ENCODE measurements at regions not wholly inside any gene's neighbourhood (a gene's known extent, or its start where the extent isn't known, plus 50 kb on each side); places are given as distances from the start of the nearest gene placed in this dataset.
"Not testable (repeated sequence)": the region's sequence is repeated elsewhere in the genome, so short reads cannot be mapped to it uniquely, and the experiment has no call there.

GRCh38 chr12:111234491-111234890 is 134.4 kb downstream of the PHETA1 start:
- not testable (repeated sequence) for H3K27ac ChIP-seq (ENCODE audit: low read depth, low read length); H2AFZ ChIP-seq (ENCODE audit: low read length, unreplicated experiment); H3K4me3 ChIP-seq (ENCODE audit: low read depth, low read length); H3K36me3 ChIP-seq (ENCODE audit: insufficient read depth, low read length); H3K4me1 ChIP-seq (ENCODE audit: control insufficient read depth, insufficient read depth, low read length, unreplicated experiment); H3K79me2 ChIP-seq (ENCODE audit: control insufficient read depth, insufficient read depth, low read length, unreplicated experiment)
- H3K27me3 ChIP-seq (ENCODE audit: insufficient read depth, low read length): peaks cover 78% of the 10 kb centered on the region

GRCh38 chr12:111233786-111234185 is 135.1 kb downstream of the PHETA1 start:
- Histone ChIP-seq H2AFZ (ENCODE audit: low read length, unreplicated experiment) (no peak overlapping the region), H3K4me3 (ENCODE audit: low read depth, low read length) (no peak overlapping the region), H3K36me3 (ENCODE audit: insufficient read depth, low read length) (no peaks in the 10 kb centered on the region), H3K27ac (ENCODE audit: low read depth, low read length) (no peak overlapping the region), H3K79me2 (ENCODE audit: control insufficient read depth, insufficient read depth, low read length, unreplicated experiment) (no peaks in the 10 kb centered on the region), H3K4me1 (ENCODE audit: control insufficient read depth, insufficient read depth, low read length, unreplicated experiment) (no peaks in the 10 kb centered on the region), H3K27me3 (ENCODE audit: insufficient read depth, low read length) (peaks cover 71% of the 10 kb centered on the region)

- Histone ChIP-seq H3K4me3 (ENCODE audit: low read depth, low read length) (no peak overlapping the region), H3K4me1 (ENCODE audit: control insufficient read depth, insufficient read depth, low read length, unreplicated experiment) (no peaks in the 10 kb centered on the region), H2AFZ (ENCODE audit: low read length, unreplicated experiment) (no peak overlapping the region), H3K27ac (ENCODE audit: low read depth, low read length) (no peak overlapping the region), H3K27me3 (ENCODE audit: insufficient read depth, low read length) (peaks cover 63% of the 10 kb centered on the region), H3K79me2 (ENCODE audit: control insufficient read depth, insufficient read depth, low read length, unreplicated experiment) (no peaks in the 10 kb centered on the region), H3K36me3 (ENCODE audit: insufficient read depth, low read length) (no peaks in the 10 kb centered on the region)
Measured at GRCh38 chr12:111230649-111231048, 138.2 kb downstream of the PHETA1 start.

- Histone ChIP-seq H3K36me3 (ENCODE audit: insufficient read depth, low read length) (no peaks in the 10 kb centered on the region), H3K4me1 (ENCODE audit: control insufficient read depth, insufficient read depth, low read length, unreplicated experiment) (no peaks in the 10 kb centered on the region), H3K27ac (ENCODE audit: low read depth, low read length) (no peak overlapping the region), H3K4me3 (ENCODE audit: low read depth, low read length) (no peak overlapping the region), H3K27me3 (ENCODE audit: insufficient read depth, low read length) (peaks cover 67% of the 10 kb centered on the region), H3K79me2 (ENCODE audit: control insufficient read depth, insufficient read depth, low read length, unreplicated experiment) (no peaks in the 10 kb centered on the region), H2AFZ (ENCODE audit: low read length, unreplicated experiment) (no peak overlapping the region)
Measured at GRCh38 chr12:111228916-111229666, 139.8 kb downstream of the PHETA1 start.

- Histone ChIP-seq H2AFZ (ENCODE audit: low read length, unreplicated experiment) (no peak overlapping the region), H3K4me3 (ENCODE audit: low read depth, low read length) (no peak overlapping the region), H3K36me3 (ENCODE audit: insufficient read depth, low read length) (no peaks in the 10 kb centered on the region), H3K27me3 (ENCODE audit: insufficient read depth, low read length) (peaks cover 61% of the 10 kb centered on the region), H3K4me1 (ENCODE audit: control insufficient read depth, insufficient read depth, low read length, unreplicated experiment) (no peaks in the 10 kb centered on the region), H3K79me2 (ENCODE audit: control insufficient read depth, insufficient read depth, low read length, unreplicated experiment) (no peaks in the 10 kb centered on the region), H3K27ac (ENCODE audit: low read depth, low read length) (no peak overlapping the region)
Measured at GRCh38 chr12:111227476-111228420, 141.1 kb downstream of the PHETA1 start.

- no peak overlapping the region for H2AFZ ChIP-seq (ENCODE audit: low read length, unreplicated experiment)
- H3K4me3 ChIP-seq (ENCODE audit: low read depth, low read length): no peak overlapping the region
- peaks cover 61% of the 10 kb centered on the region for H3K27me3 ChIP-seq (ENCODE audit: insufficient read depth, low read length)
- no peaks in the 10 kb centered on the region for H3K36me3 ChIP-seq (ENCODE audit: insufficient read depth, low read length)
- no peak overlapping the region for H3K27ac ChIP-seq (ENCODE audit: low read depth, low read length)
- no peaks in the 10 kb centered on the region for H3K4me1 ChIP-seq (ENCODE audit: control insufficient read depth, insufficient read depth, low read length, unreplicated experiment)
- no peaks in the 10 kb centered on the region for H3K79me2 ChIP-seq (ENCODE audit: control insufficient read depth, insufficient read depth, low read length, unreplicated experiment)
Measured at GRCh38 chr12:111226680-111227079, 142.2 kb downstream of the PHETA1 start.

- Histone ChIP-seq H2AFZ (ENCODE audit: low read length, unreplicated experiment) (no peak overlapping the region), H3K27ac (ENCODE audit: low read depth, low read length) (no peak overlapping the region), H3K4me1 (ENCODE audit: control insufficient read depth, insufficient read depth, low read length, unreplicated experiment) (no peaks in the 10 kb centered on the region), H3K4me3 (ENCODE audit: low read depth, low read length) (no peak overlapping the region), H3K27me3 (ENCODE audit: insufficient read depth, low read length) (peaks cover 49% of the 10 kb centered on the region), H3K36me3 (ENCODE audit: insufficient read depth, low read length) (no peaks in the 10 kb centered on the region), H3K79me2 (ENCODE audit: control insufficient read depth, insufficient read depth, low read length, unreplicated experiment) (no peaks in the 10 kb centered on the region)
Measured at GRCh38 chr12:111225307-111225706, 143.6 kb downstream of the PHETA1 start.

GRCh38 chr12:111224186-111225066 is 144.5 kb downstream of the PHETA1 start:
- no peaks in the 10 kb centered on the region for H3K79me2 ChIP-seq (ENCODE audit: control insufficient read depth, insufficient read depth, low read length, unreplicated experiment)
- no peaks in the 10 kb centered on the region for H3K4me1 ChIP-seq (ENCODE audit: control insufficient read depth, insufficient read depth, low read length, unreplicated experiment)
- no peak overlapping the region for H3K27ac ChIP-seq (ENCODE audit: low read depth, low read length)
- H3K4me3 ChIP-seq (ENCODE audit: low read depth, low read length): no peak overlapping the region
- no peaks in the 10 kb centered on the region for H3K36me3 ChIP-seq (ENCODE audit: insufficient read depth, low read length)
- H2AFZ ChIP-seq (ENCODE audit: low read length, unreplicated experiment): no peak overlapping the region
- peaks cover 49% of the 10 kb centered on the region for H3K27me3 ChIP-seq (ENCODE audit: insufficient read depth, low read length)

- Histone ChIP-seq H3K4me3 (ENCODE audit: low read depth, low read length) (no peak overlapping the region), H3K4me1 (ENCODE audit: control insufficient read depth, insufficient read depth, low read length, unreplicated experiment) (no peaks in the 10 kb centered on the region), H3K27ac (ENCODE audit: low read depth, low read length) (no peak overlapping the region), H3K36me3 (ENCODE audit: insufficient read depth, low read length) (no peaks in the 10 kb centered on the region), H3K27me3 (ENCODE audit: insufficient read depth, low read length) (peaks cover 62% of the 10 kb centered on the region), H2AFZ (ENCODE audit: low read length, unreplicated experiment) (no peak overlapping the region), H3K79me2 (ENCODE audit: control insufficient read depth, insufficient read depth, low read length, unreplicated experiment) (no peaks in the 10 kb centered on the region)
Measured at GRCh38 chr12:111222523-111222922, 146.4 kb downstream of the PHETA1 start.

- Histone ChIP-seq H3K27ac (ENCODE audit: low read depth, low read length) (no peak overlapping the region), H3K36me3 (ENCODE audit: insufficient read depth, low read length) (no peaks in the 10 kb centered on the region), H3K27me3 (ENCODE audit: insufficient read depth, low read length) (peaks cover 62% of the 10 kb centered on the region), H3K4me3 (ENCODE audit: low read depth, low read length) (no peak overlapping the region), H3K4me1 (ENCODE audit: control insufficient read depth, insufficient read depth, low read length, unreplicated experiment) (no peaks in the 10 kb centered on the region), H2AFZ (ENCODE audit: low read length, unreplicated experiment) (no peak overlapping the region), H3K79me2 (ENCODE audit: control insufficient read depth, insufficient read depth, low read length, unreplicated experiment) (no peaks in the 10 kb centered on the region)
Measured at GRCh38 chr12:111222027-111222414, 146.9 kb downstream of the PHETA1 start.

All from ACC112 (cell line).